WERI-Rb-1 (cell line): ENCODE measurements at regions not wholly inside any gene's neighbourhood (a gene's known extent, or its start where the extent isn't known, plus 50 kb on each side); places are given as distances from the start of the nearest gene placed in this dataset.

Experiments
- DNase-seq: peaks from one replicate; pipeline ENCODE4 v3.0.0-alpha.2; 2020
- H3K27ac ChIP-seq: fragments of 250-450 bp; sonication (Bioruptor Pico); 2 replicates; pipeline ENCODE4 v1.5.1; 2020; ENCODE audit warnings: mild to moderate bottlenecking, moderate library complexity
- H3K27me3 ChIP-seq: fragments of 250-450 bp; sonication (Bioruptor Pico); 2 replicates; pipeline ENCODE4 v1.5.1; 2021; ENCODE audit warnings: mild to moderate bottlenecking, low read depth, moderate library complexity; ENCODE audit not compliant: insufficient read depth, severe bottlenecking
- H3K36me3 ChIP-seq: fragments of 250-450 bp; sonication (Bioruptor Pico); 2 replicates; pipeline ENCODE4 v1.5.1; 2020; ENCODE audit warnings: mild to moderate bottlenecking, moderate library complexity
- H3K4me3 ChIP-seq: 2 replicates; pipeline ENCODE4 v1.5.1; 2011; ENCODE audit warnings: low read depth, mild to moderate bottlenecking, control low read depth, low read length
- H3K9me3 ChIP-seq: fragments of 250-450 bp; sonication (Bioruptor Pico); 2 replicates; pipeline ENCODE4 v1.5.1; 2021; ENCODE audit warnings: mild to moderate bottlenecking, moderate library complexity; ENCODE audit not compliant: severe bottlenecking
- TF ChIP-seq, protein P1 (sequence below): IDR thresholded peaks from 2 replicates; pipeline ENCODE4 v1.5.1; 2011; ENCODE audit warnings: low read depth, mild to moderate bottlenecking, control low read depth, inconsistent platforms, low read length

DNA sequence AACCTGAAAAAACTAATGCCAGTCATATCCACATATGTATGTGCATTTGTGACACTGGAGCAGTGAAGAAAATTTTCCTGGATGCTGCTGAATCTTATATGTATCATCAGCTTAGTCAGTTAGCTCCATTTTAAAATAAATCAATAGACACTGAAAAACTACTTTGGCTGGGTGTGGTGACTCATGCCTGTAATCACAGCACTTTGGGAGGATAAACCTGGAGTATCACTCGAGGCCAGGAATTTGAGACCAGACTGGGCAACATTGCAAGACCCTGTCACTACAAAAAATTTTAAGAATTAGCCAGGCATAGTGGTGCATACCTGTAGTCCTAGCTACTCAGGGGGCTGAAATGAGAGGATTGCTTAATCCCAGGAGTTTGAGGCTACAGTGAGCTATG is 511.0 kb upstream of the TLE4 start:
- Histone ChIP-seq H3K27me3 (no peaks in the 10 kb centered on the region), H3K9me3 (no peaks in the 10 kb centered on the region), H3K27ac (no peak overlapping the region), H3K4me3 (no peak overlapping the region), H3K36me3 (no peaks in the 10 kb centered on the region)
- no peak for DNase-seq
- TF ChIP-seq, protein P1, sequence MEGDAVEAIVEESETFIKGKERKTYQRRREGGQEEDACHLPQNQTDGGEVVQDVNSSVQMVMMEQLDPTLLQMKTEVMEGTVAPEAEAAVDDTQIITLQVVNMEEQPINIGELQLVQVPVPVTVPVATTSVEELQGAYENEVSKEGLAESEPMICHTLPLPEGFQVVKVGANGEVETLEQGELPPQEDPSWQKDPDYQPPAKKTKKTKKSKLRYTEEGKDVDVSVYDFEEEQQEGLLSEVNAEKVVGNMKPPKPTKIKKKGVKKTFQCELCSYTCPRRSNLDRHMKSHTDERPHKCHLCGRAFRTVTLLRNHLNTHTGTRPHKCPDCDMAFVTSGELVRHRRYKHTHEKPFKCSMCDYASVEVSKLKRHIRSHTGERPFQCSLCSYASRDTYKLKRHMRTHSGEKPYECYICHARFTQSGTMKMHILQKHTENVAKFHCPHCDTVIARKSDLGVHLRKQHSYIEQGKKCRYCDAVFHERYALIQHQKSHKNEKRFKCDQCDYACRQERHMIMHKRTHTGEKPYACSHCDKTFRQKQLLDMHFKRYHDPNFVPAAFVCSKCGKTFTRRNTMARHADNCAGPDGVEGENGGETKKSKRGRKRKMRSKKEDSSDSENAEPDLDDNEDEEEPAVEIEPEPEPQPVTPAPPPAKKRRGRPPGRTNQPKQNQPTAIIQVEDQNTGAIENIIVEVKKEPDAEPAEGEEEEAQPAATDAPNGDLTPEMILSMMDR, result no peak

DNA sequence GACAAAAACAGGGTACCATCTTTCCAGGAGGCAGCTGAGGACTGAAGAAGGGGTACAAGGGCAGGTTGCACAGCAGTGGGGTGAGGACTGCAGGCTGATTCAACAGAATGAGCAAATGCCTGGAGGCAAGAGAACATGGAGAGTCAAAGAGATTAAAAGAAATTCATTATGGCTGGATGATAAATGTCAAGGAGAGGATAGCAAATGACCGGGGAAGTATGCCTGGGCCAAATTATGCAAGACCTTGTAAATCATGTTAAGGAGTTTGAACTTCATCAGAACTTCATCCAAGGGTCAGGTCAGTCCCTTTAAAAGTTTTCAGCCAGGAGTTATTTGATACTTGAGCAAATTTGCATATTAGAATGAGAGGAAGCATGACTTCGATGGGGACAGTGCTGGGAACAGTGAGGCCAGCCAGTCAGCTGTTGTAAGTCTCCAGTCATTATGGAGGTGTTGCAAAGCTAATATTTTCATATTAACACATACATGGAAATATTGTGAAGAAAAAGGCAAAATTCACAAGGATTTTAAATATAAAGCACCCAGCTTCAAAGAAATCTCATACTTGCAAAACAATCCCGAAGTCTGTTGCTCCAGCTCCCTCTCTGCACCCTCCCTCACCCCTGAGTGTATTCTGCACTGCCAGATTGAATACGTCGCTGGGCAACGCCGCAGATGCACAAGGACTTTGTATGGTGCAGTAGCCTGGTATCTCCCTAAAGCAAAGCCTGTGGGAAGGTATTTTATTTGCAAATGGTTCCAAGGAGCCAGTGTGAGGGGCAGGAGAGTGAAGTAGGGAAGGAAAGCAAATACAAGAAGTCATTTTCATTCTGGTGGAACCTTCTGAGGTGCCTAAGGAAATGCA is 509.8 kb upstream of the TLE4 start:
- no peak for DNase-seq
- no peaks in the 10 kb centered on the region for H3K9me3 ChIP-seq
- no peaks in the 10 kb centered on the region for H3K27me3 ChIP-seq
- H3K4me3 ChIP-seq, result no peak overlapping the region
- no peaks in the 10 kb centered on the region for H3K36me3 ChIP-seq
- TF ChIP-seq, protein P1, result no peak
- no peak overlapping the region for H3K27ac ChIP-seq

DNA sequence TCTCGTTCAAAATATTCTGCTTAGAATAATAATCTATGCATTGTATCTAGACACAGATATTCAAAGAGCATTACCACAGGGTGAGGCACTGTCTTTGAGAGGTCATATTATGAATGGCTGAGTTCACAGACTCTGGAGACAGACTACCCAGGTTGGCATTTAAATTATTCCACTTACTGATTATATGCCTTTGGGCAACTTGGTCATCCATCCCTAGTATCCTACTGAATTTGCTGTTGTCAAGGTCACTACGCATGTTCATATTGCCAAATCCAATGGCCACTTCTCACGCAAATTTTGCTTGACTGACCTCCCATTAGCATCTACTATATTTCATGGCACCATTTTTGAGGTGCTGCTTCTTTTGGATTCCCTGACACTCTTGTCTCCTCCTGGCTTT is 498.6 kb upstream of the TLE4 start:
- no peak for DNase-seq
- no peak overlapping the region for H3K4me3 ChIP-seq
- TF ChIP-seq, protein P1, result no peak
- H3K27me3 ChIP-seq, result no peaks in the 10 kb centered on the region
- H3K36me3 ChIP-seq, result no peaks in the 10 kb centered on the region
- H3K27ac ChIP-seq, result no peak overlapping the region
- no peaks in the 10 kb centered on the region for H3K9me3 ChIP-seq

DNA sequence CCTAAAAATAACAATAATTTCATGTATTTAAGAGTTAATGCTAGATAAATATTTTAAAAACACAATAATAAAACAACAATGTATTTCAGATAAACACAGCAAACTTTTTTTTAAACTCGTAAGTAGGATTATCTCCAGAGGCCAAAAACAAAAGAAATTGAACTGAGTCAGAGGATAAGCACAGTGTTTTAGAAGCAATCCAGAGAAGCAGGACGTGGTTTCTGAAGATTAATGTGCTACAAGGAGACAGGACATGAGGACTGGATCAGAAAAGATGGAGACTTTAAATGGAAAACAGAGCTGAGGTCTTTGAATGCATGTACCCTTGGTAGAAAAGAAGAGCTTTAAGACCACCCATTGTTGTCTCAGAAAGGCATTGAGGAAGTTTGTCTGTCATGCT is 491.2 kb upstream of the TLE4 start:
- DNase-seq, result no peak
- H3K27ac ChIP-seq, result no peak overlapping the region
- H3K27me3 ChIP-seq, result no peaks in the 10 kb centered on the region
- TF ChIP-seq, protein P1, result no peak
- no peaks in the 10 kb centered on the region for H3K9me3 ChIP-seq
- no peaks in the 10 kb centered on the region for H3K36me3 ChIP-seq
- no peak overlapping the region for H3K4me3 ChIP-seq

DNA sequence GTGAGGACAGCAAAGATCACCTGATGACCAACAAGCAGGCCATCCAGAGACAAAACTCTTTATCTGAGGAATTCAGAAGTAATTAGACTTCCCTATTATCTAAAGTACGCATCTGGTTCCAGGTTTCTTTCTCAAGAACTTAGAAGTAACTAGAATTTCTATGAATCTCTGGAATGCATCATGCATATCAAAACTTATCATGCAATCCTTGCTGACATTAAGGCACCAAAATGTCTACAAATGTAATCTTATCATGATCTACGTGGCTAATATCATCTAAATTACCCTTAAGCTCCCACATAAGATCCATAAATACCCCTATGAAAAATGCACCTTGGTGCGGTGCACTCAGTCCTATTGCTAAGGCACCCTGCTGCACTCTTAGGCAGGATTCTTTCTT is 488.1 kb upstream of the TLE4 start:
- Histone ChIP-seq H3K9me3 (no peaks in the 10 kb centered on the region), H3K27me3 (no peaks in the 10 kb centered on the region), H3K4me3 (no peak overlapping the region), H3K27ac (no peak overlapping the region), H3K36me3 (no peaks in the 10 kb centered on the region)
- TF ChIP-seq, protein P1, result no peak
- no peak for DNase-seq

DNA sequence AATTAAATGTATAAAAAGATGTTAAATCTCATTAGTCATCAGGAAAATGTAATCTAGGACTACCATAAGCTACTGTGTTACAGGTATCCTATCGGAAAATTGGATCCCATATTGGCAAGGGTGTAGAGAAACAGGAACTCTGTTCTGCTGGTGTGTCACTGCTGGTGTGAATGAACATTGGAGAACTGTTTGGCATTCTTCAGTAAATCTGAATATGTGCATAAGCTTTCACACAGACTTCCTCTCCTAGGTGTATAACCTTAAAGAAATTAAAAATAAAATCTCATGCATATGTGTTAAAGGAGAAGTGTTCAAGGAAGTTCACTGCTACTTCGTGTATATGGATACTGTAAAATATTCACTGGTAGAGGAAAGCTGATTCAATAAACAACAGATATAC is 484.6 kb upstream of the TLE4 start:
- H3K9me3 ChIP-seq, result no peaks in the 10 kb centered on the region
- no peak for DNase-seq
- H3K4me3 ChIP-seq, result no peak overlapping the region
- TF ChIP-seq, protein P1, result no peak
- H3K27me3 ChIP-seq, result no peaks in the 10 kb centered on the region
- H3K27ac ChIP-seq, result no peak overlapping the region
- H3K36me3 ChIP-seq, result no peaks in the 10 kb centered on the region
